Stomach smooth muscle (tissue), 2 donors: ENCODE measurements at regions not wholly inside any gene's neighbourhood (a gene's known extent, or its start where the extent isn't known, plus 50 kb on each side); places are given as distances from the start of the nearest gene placed in this dataset.

ENCODE experiments used
- H3K27ac ChIP-seq: one replicate; pipeline ENCODE4 v1.7.0; 2013; ENCODE audit warnings: mild to moderate bottlenecking, low read length, inconsistent platforms
- H3K27me3 ChIP-seq, 2 donors: one replicate each; pipeline ENCODE4 v1.7.0; 2013; ENCODE audit warnings: low read length in 2 of 2; ENCODE audit not compliant: insufficient read depth in 2 of 2, control insufficient read depth in 1 of 2
- H3K36me3 ChIP-seq, 2 donors: one replicate each; pipeline ENCODE4 v1.7.0; 2013; ENCODE audit warnings: low read length in 2 of 2; ENCODE audit not compliant: control insufficient read depth in 2 of 2, insufficient read depth in 2 of 2
- H3K4me1 ChIP-seq: one replicate; pipeline ENCODE4 v1.7.0; 2013; ENCODE audit warnings: low read length; ENCODE audit not compliant: control insufficient read depth, insufficient read depth
- H3K4me3 ChIP-seq, 2 donors: one replicate each; pipeline ENCODE4 v1.7.0; 2013; ENCODE audit warnings: low read length in 2 of 2
- H3K9ac ChIP-seq, 2 donors: one replicate each; pipeline ENCODE4 v1.7.0; 2013; ENCODE audit warnings: low read length in 2 of 2, mild to moderate bottlenecking in 1 of 2
- H3K9me3 ChIP-seq, 2 donors: one replicate each; pipeline ENCODE4 v1.7.0; 2013; ENCODE audit warnings: low read length in 2 of 2; ENCODE audit not compliant: control insufficient read depth in 2 of 2
- donor health status: healthy.
- donor health status: Pancreatic carcinoma.

DNA sequence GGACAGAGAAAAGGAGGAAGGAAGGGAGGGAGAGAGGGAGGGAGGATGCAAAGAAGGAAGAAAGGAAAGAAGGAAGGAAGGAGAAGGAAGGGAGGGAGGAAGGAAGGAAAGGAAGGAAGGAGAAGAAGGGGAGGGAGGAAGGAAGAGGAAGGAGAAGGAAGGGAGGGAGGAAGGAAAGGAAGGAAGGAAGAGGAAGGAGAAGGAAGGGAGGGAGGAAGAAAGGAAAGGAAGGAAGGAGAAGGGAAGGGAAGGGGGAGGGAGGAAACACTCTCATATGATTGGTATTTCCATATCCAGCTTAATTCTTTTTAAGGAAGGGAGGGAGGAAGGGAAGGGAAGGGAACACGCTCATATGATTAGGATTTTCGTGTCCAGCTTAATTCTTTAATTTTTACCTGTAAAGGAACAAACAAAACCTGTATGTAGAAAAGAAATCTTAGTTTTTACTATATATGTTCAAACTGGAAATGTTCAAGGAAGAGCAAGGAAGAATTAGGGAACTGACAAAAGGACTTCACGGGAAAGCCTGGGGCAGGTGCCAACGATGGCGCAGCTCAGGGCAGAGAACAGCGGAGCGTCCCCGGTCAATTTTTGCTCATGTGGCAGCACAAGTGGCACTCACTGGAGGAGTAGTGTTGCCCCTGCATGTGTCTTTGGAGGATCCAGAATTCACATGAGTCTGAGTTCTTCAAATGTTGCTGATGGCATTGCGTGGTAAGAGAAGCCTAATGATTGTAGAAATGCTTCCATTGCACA, 228.6 kb downstream of the ZNF516 start:
- H3K4me1 ChIP-seq, result peaks cover 9% of the 10 kb centered on the region
- no peaks in the 10 kb centered on the region for H3K27me3 ChIP-seq
- peak overlapping the region in 1 of 2 donors; percentile 55 for H3K4me3 ChIP-seq
- no peaks in the 10 kb centered on the region for H3K36me3 ChIP-seq
- H3K27ac ChIP-seq, result peak overlapping the region; percentile 49
- peak overlapping the region; percentile 22 to 66 for H3K9ac ChIP-seq
- no peaks in the 10 kb centered on the region for H3K9me3 ChIP-seq

DNA sequence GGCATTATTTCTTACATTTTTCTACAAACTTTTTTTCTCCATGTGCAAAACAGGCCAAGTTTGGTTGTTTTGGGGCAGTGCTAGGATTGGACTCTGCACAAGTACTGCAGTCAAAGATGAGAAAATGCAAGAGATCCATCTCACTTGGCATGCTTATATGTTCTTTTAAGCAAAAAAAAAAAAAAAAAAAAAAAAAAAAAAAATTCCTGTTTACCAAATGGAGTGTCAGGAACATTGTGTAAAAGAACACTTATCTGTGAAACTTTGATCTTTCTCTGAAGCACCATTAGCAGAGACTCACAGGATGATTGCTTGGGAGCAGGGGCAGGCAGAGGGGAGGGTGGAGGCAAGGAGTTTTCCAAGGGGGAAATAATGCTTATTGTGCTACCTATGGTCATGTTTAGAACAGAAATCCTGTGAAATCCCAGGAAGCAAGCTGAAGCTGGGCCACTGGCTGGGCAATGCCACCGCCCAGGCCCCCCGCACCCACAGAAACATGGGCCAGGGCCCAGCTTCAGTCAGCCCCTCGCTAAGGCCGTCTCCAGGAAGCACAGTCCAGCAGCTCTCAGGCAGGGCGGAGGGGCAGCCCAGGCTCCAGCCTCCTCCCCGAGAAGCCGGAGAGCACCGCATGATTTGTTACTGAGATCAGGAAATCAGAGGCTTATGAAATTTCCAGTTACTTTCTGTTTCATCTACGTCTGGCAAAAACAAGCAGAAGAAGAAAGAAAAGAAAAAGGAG, 229.4 kb downstream of the ZNF516 start:
- peak overlapping the region in 1 of 2 donors; percentile 55 for H3K4me3 ChIP-seq
- H3K9me3 ChIP-seq, result no peaks in the 10 kb centered on the region
- no peaks in the 10 kb centered on the region for H3K36me3 ChIP-seq
- peak overlapping the region; percentile 49 for H3K27ac ChIP-seq
- H3K9ac ChIP-seq, result peak overlapping the region in 1 of 2 donors; percentile 66
- H3K4me1 ChIP-seq, result peaks cover 9% of the 10 kb centered on the region
- H3K27me3 ChIP-seq, result no peaks in the 10 kb centered on the region

DNA sequence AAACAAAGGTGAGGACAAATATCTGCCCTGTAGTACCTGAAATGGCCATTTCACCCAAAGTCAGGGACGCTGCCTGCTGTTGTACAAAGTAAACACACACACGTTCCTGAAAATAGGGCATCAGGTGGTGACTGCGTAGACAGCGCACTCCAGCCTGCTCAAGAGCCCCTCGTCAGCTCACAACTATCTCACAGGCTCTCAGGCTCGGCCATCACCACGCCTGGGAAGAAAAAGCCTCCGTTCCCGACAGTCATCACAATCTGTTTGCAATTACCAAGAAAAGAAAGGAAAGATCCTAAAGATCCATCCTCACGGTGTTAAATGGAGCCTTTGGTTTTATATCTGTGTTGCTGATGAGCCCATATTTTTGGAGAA, 230.2 kb downstream of the ZNF516 start:
- Histone ChIP-seq H3K27me3 (no peaks in the 10 kb centered on the region), H3K4me1 (peaks cover 9% of the 10 kb centered on the region), H3K4me3 (no peak overlapping the region), H3K9me3 (no peaks in the 10 kb centered on the region), H3K36me3 (no peaks in the 10 kb centered on the region), H3K9ac (no peak overlapping the region), H3K27ac (no peak overlapping the region)

DNA sequence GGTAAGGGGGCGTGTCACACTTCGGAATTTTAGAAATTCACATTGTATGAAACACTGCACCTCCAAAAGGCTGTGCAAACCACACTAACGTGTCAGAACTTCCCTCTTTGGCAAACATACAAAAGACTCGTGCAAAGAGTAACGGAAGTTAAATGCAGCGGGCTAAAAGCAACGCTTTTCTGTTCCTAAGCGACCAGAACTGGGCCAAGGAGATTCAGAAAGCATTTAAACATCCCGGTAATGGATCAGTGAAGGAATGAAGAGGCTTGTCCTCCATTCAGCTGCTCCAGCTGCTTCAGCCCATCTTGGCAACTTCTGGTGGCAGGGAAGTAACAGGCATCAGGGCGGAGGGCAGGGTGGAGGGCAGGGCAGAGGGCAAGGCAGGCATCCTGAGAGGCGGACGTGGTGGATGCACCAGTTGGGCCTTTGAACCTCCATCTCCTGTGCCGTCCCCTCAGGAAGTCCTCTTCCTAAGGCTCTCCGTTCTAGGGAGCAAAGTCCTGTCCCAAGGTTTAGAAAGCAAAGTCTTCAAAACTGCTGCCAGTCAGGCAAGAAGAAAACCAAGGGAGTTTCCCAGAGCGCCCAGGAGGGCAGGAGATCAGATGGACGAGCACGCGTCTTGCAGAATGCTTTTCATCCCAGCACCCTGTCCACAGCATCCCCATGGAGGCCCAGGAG, 230.7 kb downstream of the ZNF516 start:
- H3K9ac ChIP-seq, result no peak overlapping the region
- H3K27ac ChIP-seq, result no peak overlapping the region
- no peaks in the 10 kb centered on the region for H3K27me3 ChIP-seq
- H3K4me3 ChIP-seq, result no peak overlapping the region
- H3K36me3 ChIP-seq, result no peaks in the 10 kb centered on the region
- H3K4me1 ChIP-seq, result peaks cover 9% of the 10 kb centered on the region
- no peaks in the 10 kb centered on the region for H3K9me3 ChIP-seq

DNA sequence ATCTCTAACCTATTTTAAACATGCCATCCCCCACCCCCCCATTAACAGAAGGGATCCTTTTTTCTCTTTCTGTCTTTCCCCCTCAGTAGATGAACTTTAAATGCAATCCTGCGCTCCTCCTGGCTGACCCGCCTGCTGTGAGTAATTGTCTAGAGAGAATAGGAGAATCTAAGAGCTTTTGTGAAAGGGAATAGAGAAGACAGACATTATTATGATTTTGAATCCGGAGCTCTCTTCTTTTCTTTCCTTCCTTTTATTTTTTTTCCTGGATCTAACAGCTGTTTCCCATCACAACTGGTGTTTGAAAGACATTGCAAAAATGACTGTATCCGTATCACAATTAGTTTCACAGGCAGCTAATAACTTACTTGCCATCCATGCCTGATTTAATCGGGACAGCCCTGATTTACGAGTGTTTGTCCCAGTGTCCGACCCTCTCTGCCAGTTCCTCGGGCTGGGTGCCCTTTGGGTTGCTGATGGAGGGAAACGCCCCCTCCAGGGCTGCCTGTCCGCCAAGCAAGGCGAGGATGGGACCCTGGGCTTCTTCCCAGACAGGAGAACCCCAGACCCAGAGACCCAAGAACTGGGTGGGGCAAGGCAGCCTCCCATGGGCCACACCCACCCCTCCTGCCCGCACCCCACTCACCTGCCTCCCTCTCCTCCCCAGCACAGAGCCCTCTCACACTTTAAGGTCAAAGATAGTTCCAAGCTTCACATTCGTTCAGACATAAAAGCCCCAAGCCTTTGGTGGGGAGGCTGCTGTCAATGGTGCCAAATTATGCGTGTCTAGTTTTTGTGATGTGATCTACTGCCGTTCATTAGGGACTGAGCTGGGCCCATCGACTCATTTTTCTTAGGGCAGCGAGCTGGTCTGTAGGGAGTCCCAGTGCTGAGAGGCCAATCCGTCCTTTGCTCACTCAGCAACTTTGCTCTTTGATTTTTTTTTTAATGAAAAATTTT, 231.7 kb downstream of the ZNF516 start:
- Histone ChIP-seq H3K27ac (no peak overlapping the region), H3K4me3 (no peak overlapping the region), H3K27me3 (no peaks in the 10 kb centered on the region), H3K9ac (no peak overlapping the region), H3K9me3 (no peaks in the 10 kb centered on the region), H3K4me1 (peaks cover 9% of the 10 kb centered on the region), H3K36me3 (no peaks in the 10 kb centered on the region)

DNA sequence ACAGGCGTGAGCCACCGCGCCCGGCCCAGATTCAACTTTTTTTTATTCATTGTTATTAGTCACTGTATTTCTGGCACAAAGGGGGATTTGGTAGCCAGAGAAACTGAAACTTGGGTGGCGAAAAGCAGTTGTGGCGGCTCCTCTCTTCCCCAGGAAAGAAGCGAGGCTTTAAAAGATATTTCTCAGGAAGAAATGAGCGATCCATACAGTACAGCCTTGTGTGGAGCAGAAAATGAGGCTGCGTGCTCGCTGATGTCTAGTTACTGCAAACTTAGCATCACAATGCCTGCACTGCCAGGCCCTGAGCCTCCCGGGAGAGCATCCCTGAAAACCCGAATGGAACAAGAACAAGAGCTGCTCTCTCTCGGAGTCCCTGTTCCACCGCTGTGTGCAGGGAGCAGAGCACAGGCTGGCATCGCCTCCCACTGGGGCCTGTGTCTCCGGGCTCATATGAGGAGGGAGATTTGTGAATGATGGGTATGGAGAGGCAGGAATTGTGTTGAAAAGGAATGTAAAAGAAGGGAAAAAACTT, 234.0 kb downstream of the ZNF516 start:
- no peaks in the 10 kb centered on the region for H3K36me3 ChIP-seq
- no peaks in the 10 kb centered on the region for H3K27me3 ChIP-seq
- H3K9ac ChIP-seq, result no peak overlapping the region
- no peak overlapping the region for H3K27ac ChIP-seq
- no peaks in the 10 kb centered on the region for H3K9me3 ChIP-seq
- no peak overlapping the region for H3K4me3 ChIP-seq
- H3K4me1 ChIP-seq, result peaks cover 10% of the 10 kb centered on the region

DNA sequence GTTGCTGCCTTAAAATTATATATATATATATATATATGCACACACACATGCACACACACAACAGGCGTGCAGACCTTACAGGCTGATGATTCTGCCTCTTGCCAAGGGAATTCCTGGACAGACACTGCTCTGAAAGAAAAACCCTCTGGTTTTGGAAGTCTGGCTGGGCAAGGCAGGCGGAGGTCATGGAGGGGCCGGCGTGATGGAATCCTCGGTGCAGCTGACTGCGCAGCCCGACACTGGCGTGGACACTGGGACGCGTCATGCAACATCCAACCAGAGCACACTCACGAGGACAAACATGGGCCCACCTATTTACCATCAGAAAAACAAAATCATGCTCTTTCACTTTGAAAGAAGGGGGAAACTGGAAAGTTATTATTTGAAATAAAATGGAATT, 235.3 kb downstream of the ZNF516 start:
- H3K27me3 ChIP-seq, result no peaks in the 10 kb centered on the region
- H3K4me1 ChIP-seq, result peaks cover 4% of the 10 kb centered on the region
- no peaks in the 10 kb centered on the region for H3K9me3 ChIP-seq
- H3K9ac ChIP-seq, result no peak overlapping the region
- no peak overlapping the region for H3K4me3 ChIP-seq
- H3K36me3 ChIP-seq, result no peaks in the 10 kb centered on the region
- no peak overlapping the region for H3K27ac ChIP-seq

DNA sequence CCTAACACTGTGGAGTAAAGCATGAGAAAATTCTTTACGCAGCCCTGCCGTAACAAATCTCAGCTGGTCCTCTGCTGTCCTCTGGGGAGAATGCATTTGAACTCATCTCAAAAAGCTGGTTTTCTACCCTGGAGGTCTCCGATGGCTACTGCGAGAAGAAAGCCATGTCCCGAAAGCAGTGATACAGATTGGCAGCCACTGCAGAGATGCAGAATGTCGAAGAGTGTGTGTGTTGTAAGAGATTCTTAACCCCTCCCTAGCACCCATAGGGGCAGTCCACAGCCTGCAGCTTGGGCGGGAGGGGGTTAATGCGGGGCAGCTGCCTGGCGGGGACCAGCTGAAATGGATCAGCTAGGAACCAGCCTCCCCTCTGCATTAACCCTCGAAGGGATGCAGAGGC, 235.9 kb downstream of the ZNF516 start:
- Histone ChIP-seq H3K4me1 (peaks cover 4% of the 10 kb centered on the region), H3K4me3 (peak overlapping the region in 1 of 2 donors; percentile 22), H3K36me3 (no peaks in the 10 kb centered on the region), H3K9me3 (no peaks in the 10 kb centered on the region), H3K27me3 (no peaks in the 10 kb centered on the region), H3K27ac (no peak overlapping the region), H3K9ac (no peak overlapping the region)

DNA sequence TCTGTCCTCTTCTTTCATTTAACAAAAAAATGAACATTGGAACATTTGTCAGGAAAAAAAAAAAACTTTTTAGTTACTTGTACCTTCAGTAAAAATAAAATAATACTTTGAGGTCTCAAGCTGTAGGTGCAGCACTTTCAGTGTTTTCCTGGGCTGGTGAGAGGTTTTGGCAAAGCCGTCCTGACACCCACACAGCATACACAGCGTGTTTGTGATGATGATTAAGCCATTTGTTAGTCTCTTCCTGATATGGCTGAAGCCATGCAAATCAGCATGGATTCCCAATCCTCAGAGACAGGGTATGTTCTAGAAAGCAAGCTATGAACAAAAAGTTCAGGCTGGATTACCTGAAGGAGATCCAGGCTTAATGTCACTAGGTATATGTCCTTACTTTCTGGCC, 236.8 kb downstream of the ZNF516 start:
- H3K9ac ChIP-seq, result no peak overlapping the region
- H3K4me1 ChIP-seq, result peaks cover 4% of the 10 kb centered on the region
- no peak overlapping the region for H3K27ac ChIP-seq
- no peaks in the 10 kb centered on the region for H3K36me3 ChIP-seq
- no peak overlapping the region for H3K4me3 ChIP-seq
- no peaks in the 10 kb centered on the region for H3K9me3 ChIP-seq
- H3K27me3 ChIP-seq, result no peaks in the 10 kb centered on the region
